ENCODE measurements at regions not wholly inside any gene's neighbourhood (a gene's known extent, or its start where the extent isn't known, plus 50 kb on each side); places are given as distances from the start of the nearest gene placed in this dataset.

- Mint-ChIP-seq H3K4me3 (no peak overlapping the region), H3K4me1 (peaks cover 10 to 24% (median 14%) of the 10 kb centered on the region in 4 donors), H3K9me3 (no peaks in the 10 kb centered on the region), H3K27ac (peak overlapping the region in 2 of 7 donors; percentile 17 to 21), H3K36me3 (peaks cover 10 to 16% of the 10 kb centered on the region in 2 donors), H3K27me3 (no peaks in the 10 kb centered on the region)
- intact Hi-C loops (cut with micrococcal nuclease) = no loop called here
- H3K36me3 ChIP-seq (ENCODE audit: insufficient read depth, low read length) = no peaks in the 10 kb centered on the region
- H3K4me3 ChIP-seq (ENCODE audit: low read length in 2 of 2) = no peak overlapping the region
- no peaks in the 10 kb centered on the region for H3K27me3 ChIP-seq (ENCODE audit: insufficient read depth, low read length)
- H3K9me3 ChIP-seq (ENCODE audit: control insufficient read depth in 1 of 2, low read length in 2 of 2) = no peaks in the 10 kb centered on the region
- CTCF ChIA-PET (ENCODE audit: partially characterized antibody) = no interaction called here
- H3K27ac ChIP-seq (ENCODE audit: low read depth, low read length) = no peak overlapping the region
- DNase-seq = no peak
- no peaks in the 10 kb centered on the region for H3K4me1 ChIP-seq (ENCODE audit: insufficient read depth, low read length)
- POLR2A ChIA-PET (ENCODE audit: partially characterized antibody) = no interaction called here
Observed at GRCh38 chr3:42037318-42037945, 53.7 kb upstream of the TRAK1 start.

GRCh38 chr3:42036483-42036823, 54.7 kb upstream of the TRAK1 start:
- Mint-ChIP-seq H3K27ac (peak overlapping the region in 2 of 7 donors; percentile 65 to 76), H3K27me3 (no peaks in the 10 kb centered on the region), H3K9me3 (no peaks in the 10 kb centered on the region), H3K4me1 (peaks cover 13 to 24% (median 17%) of the 10 kb centered on the region in 4 donors), H3K4me3 (no peak overlapping the region), H3K36me3 (peaks cover 10 to 16% of the 10 kb centered on the region in 2 donors)
- H3K9me3 ChIP-seq (ENCODE audit: control insufficient read depth in 1 of 2, low read length in 2 of 2) = no peaks in the 10 kb centered on the region
- intact Hi-C loops (cut with micrococcal nuclease) = no loop called here
- H3K4me3 ChIP-seq (ENCODE audit: low read length in 2 of 2) = no peak overlapping the region
- H3K27me3 ChIP-seq (ENCODE audit: insufficient read depth, low read length) = no peaks in the 10 kb centered on the region
- POLR2A ChIA-PET (ENCODE audit: partially characterized antibody) = no interaction called here
- CTCF ChIA-PET (ENCODE audit: partially characterized antibody) = no interaction called here
- no peaks in the 10 kb centered on the region for H3K36me3 ChIP-seq (ENCODE audit: insufficient read depth, low read length)
- H3K27ac ChIP-seq (ENCODE audit: low read depth, low read length) = no peak overlapping the region
- no peaks in the 10 kb centered on the region for H3K4me1 ChIP-seq (ENCODE audit: insufficient read depth, low read length)
- no peak for DNase-seq

- ChIA-PET POLR2A (ENCODE audit: partially characterized antibody) (no interaction called here), CTCF (ENCODE audit: partially characterized antibody) (no interaction called here)
- peaks cover 10 to 16% of the 10 kb centered on the region in 2 donors for H3K36me3 Mint-ChIP-seq
- Histone ChIP-seq H3K27ac (ENCODE audit: low read depth, low read length) (no peak overlapping the region), H3K27me3 (ENCODE audit: insufficient read depth, low read length) (no peaks in the 10 kb centered on the region), H3K36me3 (ENCODE audit: insufficient read depth, low read length) (no peaks in the 10 kb centered on the region), H3K4me3 (ENCODE audit: low read length in 2 of 2) (no peak overlapping the region), H3K9me3 (ENCODE audit: control insufficient read depth in 1 of 2, low read length in 2 of 2) (no peaks in the 10 kb centered on the region), H3K4me1 (ENCODE audit: insufficient read depth, low read length) (no peaks in the 10 kb centered on the region)
- peak overlapping the region in 3 of 7 donors; percentile 8 to 76 (median 65) for H3K27ac Mint-ChIP-seq
- H3K4me3 Mint-ChIP-seq = no peak overlapping the region
- peaks cover 13 to 24% (median 16%) of the 10 kb centered on the region in 4 donors for H3K4me1 Mint-ChIP-seq
- intact Hi-C loops (cut with micrococcal nuclease) = no loop called here
- no peaks in the 10 kb centered on the region for H3K27me3 Mint-ChIP-seq
- no peaks in the 10 kb centered on the region for H3K9me3 Mint-ChIP-seq
- no peak for DNase-seq
Observed at GRCh38 chr3:42035816-42036482, 55.2 kb upstream of the TRAK1 start.

- no peaks in the 10 kb centered on the region for H3K27me3 ChIP-seq (ENCODE audit: insufficient read depth, low read length)
- H3K27ac Mint-ChIP-seq = peak overlapping the region in 1 of 7 donors; percentile 36
- ChIA-PET CTCF (ENCODE audit: partially characterized antibody) (no interaction called here), POLR2A (ENCODE audit: partially characterized antibody) (no interaction called here)
- H3K4me3 ChIP-seq (ENCODE audit: low read length in 2 of 2) = no peak overlapping the region
- intact Hi-C loops (cut with micrococcal nuclease) = no loop called here
- H3K9me3 ChIP-seq (ENCODE audit: control insufficient read depth in 1 of 2, low read length in 2 of 2) = no peaks in the 10 kb centered on the region
- H3K4me3 Mint-ChIP-seq = no peak overlapping the region
- H3K36me3 Mint-ChIP-seq = peaks cover 10 to 16% of the 10 kb centered on the region in 2 donors
- H3K4me1 ChIP-seq (ENCODE audit: insufficient read depth, low read length) = no peaks in the 10 kb centered on the region
- no peak overlapping the region for H3K27ac ChIP-seq (ENCODE audit: low read depth, low read length)
- H3K27me3 Mint-ChIP-seq = no peaks in the 10 kb centered on the region
- H3K36me3 ChIP-seq (ENCODE audit: insufficient read depth, low read length) = no peaks in the 10 kb centered on the region
- no peak for DNase-seq
- H3K4me1 Mint-ChIP-seq = peaks cover 12 to 21% (median 16%) of the 10 kb centered on the region in 4 donors
- H3K9me3 Mint-ChIP-seq = no peaks in the 10 kb centered on the region
Observed at GRCh38 chr3:42035007-42035406, 56.1 kb upstream of the TRAK1 start.

- no peak overlapping the region for H3K27ac ChIP-seq (ENCODE audit: low read depth, low read length)
- Mint-ChIP-seq H3K4me3 (peak overlapping the region in 1 of 8 donors; percentile 11), H3K4me1 (peaks cover 15 to 28% (median 18%) of the 10 kb centered on the region in 4 donors), H3K9me3 (no peaks in the 10 kb centered on the region), H3K36me3 (peaks cover 11 to 18% of the 10 kb centered on the region in 2 donors), H3K27me3 (no peaks in the 10 kb centered on the region), H3K27ac (peak overlapping the region in 3 of 7 donors; percentile 2 to 28 (median 14))
- H3K4me1 ChIP-seq (ENCODE audit: insufficient read depth, low read length) = no peaks in the 10 kb centered on the region
- no peaks in the 10 kb centered on the region for H3K27me3 ChIP-seq (ENCODE audit: insufficient read depth, low read length)
- POLR2A ChIA-PET (ENCODE audit: partially characterized antibody) = no interaction called here
- H3K36me3 ChIP-seq (ENCODE audit: insufficient read depth, low read length) = no peaks in the 10 kb centered on the region
- intact Hi-C loops (cut with micrococcal nuclease) = no loop called here
- DNase-seq = no peak
- H3K9me3 ChIP-seq (ENCODE audit: control insufficient read depth in 1 of 2, low read length in 2 of 2) = no peaks in the 10 kb centered on the region
- H3K4me3 ChIP-seq (ENCODE audit: low read length in 2 of 2) = no peak overlapping the region
- CTCF ChIA-PET (ENCODE audit: partially characterized antibody) = interaction anchor here (0.7 kb wide), 1 partner anchor 15 kb away, joined by 3 read pairs; no protein-coding TSS in a partner anchor
Observed at GRCh38 chr3:42033741-42034140, 57.4 kb upstream of the TRAK1 start.

- CTCF ChIA-PET (ENCODE audit: partially characterized antibody) = interaction anchor here (0.7 kb wide), 1 partner anchor 16 kb away, joined by 3 read pairs; no protein-coding TSS in a partner anchor
- H3K36me3 Mint-ChIP-seq = peaks cover 17 to 18% of the 10 kb centered on the region in 2 donors
- peaks cover 19 to 36% (median 24%) of the 10 kb centered on the region in 4 donors for H3K4me1 Mint-ChIP-seq
- intact Hi-C loops (cut with micrococcal nuclease) = no loop called here
- H3K4me3 ChIP-seq (ENCODE audit: low read length in 2 of 2) = no peak overlapping the region
- no peak overlapping the region for H3K27ac Mint-ChIP-seq
- no peak overlapping the region for H3K27ac ChIP-seq (ENCODE audit: low read depth, low read length)
- POLR2A ChIA-PET (ENCODE audit: partially characterized antibody) = no interaction called here
- H3K9me3 Mint-ChIP-seq = peaks cover 0 to 5% (median 0%) of the 10 kb centered on the region in 8 donors
- H3K4me3 Mint-ChIP-seq = no peak overlapping the region
- no peaks in the 10 kb centered on the region for H3K36me3 ChIP-seq (ENCODE audit: insufficient read depth, low read length)
- H3K27me3 Mint-ChIP-seq = no peaks in the 10 kb centered on the region
- no peaks in the 10 kb centered on the region for H3K27me3 ChIP-seq (ENCODE audit: insufficient read depth, low read length)
- no peaks in the 10 kb centered on the region for H3K4me1 ChIP-seq (ENCODE audit: insufficient read depth, low read length)
- H3K9me3 ChIP-seq (ENCODE audit: control insufficient read depth in 1 of 2, low read length in 2 of 2) = no peaks in the 10 kb centered on the region
- no peak for DNase-seq
Observed at GRCh38 chr3:42032693-42033349, 58.3 kb upstream of the TRAK1 start.

- no peak overlapping the region for H3K4me3 Mint-ChIP-seq
- POLR2A ChIA-PET (ENCODE audit: partially characterized antibody) = no interaction called here
- H3K4me1 Mint-ChIP-seq = peaks cover 17 to 36% (median 24%) of the 10 kb centered on the region in 4 donors
Observed at GRCh38 chr3:42031808-42032480, 59.2 kb upstream of the TRAK1 start.

More at GRCh38 chr3:42031808-42032480, 59.2 kb upstream of the TRAK1 start:
- intact Hi-C loops (cut with micrococcal nuclease) = no loop called here
- H3K27ac Mint-ChIP-seq = peak overlapping the region in 3 of 7 donors; percentile 13 to 52 (median 31)
- H3K27me3 Mint-ChIP-seq = no peaks in the 10 kb centered on the region
- Histone ChIP-seq H3K4me1 (ENCODE audit: insufficient read depth, low read length) (no peaks in the 10 kb centered on the region), H3K27ac (ENCODE audit: low read depth, low read length) (no peak overlapping the region), H3K36me3 (ENCODE audit: insufficient read depth, low read length) (no peaks in the 10 kb centered on the region), H3K9me3 (ENCODE audit: control insufficient read depth in 1 of 2, low read length in 2 of 2) (no peaks in the 10 kb centered on the region), H3K27me3 (ENCODE audit: insufficient read depth, low read length) (no peaks in the 10 kb centered on the region), H3K4me3 (ENCODE audit: low read length in 2 of 2) (no peak overlapping the region)
- CTCF ChIA-PET (ENCODE audit: partially characterized antibody) = no interaction called here
- peaks cover 17 to 18% of the 10 kb centered on the region in 2 donors for H3K36me3 Mint-ChIP-seq
- DNase-seq = no peak
- peaks cover 0 to 5% (median 0%) of the 10 kb centered on the region in 8 donors for H3K9me3 Mint-ChIP-seq

Measured in CD4-positive, alpha-beta memory T cell (primary cell).